HG03354 (cell line): ENCODE measurements at regions not wholly inside any gene's neighbourhood (a gene's known extent, or its start where the extent isn't known, plus 50 kb on each side); places are given as distances from the start of the nearest gene placed in this dataset.

ENCODE experiments used
- ATAC-seq: cut with Tn5 transposase; IDR thresholded peaks from one replicate; pipeline ENCODE4 v1.9.1; 2021; ENCODE audit warnings: mild to moderate bottlenecking; ENCODE audit not compliant: unreplicated experiment, poor library complexity, severe bottlenecking

DNA sequence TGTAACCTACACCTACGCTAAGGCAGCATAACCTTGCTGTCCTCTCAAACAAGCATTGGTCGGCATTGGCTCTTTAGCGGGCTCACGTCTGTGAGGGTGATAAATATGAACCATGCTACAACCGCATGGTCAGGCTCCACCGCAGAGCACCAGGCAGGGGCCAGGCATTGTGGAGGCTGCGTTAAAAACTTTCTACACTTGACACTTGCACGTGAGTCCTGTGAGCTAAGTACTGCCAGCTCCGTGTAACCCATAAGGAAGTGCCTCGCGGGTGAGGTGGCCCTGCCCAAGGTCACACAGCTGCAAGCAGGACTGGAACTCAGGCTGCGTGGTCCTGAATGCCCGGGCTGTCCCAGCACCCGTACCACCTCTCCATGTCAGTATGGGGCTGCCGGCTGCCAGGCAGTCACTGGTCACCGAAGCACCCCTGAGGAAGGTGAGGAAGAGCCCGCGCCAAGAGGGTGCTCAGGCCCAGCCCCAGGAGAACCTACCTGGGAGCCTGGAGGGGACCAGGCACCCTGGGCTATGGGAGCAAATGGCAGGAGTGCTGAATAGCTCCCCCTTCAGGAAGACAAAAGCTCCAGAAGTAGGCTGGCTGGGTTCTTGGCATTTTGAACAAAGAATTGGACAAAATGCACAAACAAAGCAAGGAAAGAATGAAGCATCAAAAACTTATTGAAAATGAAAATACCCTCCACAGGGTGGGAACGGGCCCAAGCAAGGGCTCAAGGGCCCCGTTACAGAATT, 271.1 kb upstream of the RAB6C start:
- ATAC-seq: no peak

DNA sequence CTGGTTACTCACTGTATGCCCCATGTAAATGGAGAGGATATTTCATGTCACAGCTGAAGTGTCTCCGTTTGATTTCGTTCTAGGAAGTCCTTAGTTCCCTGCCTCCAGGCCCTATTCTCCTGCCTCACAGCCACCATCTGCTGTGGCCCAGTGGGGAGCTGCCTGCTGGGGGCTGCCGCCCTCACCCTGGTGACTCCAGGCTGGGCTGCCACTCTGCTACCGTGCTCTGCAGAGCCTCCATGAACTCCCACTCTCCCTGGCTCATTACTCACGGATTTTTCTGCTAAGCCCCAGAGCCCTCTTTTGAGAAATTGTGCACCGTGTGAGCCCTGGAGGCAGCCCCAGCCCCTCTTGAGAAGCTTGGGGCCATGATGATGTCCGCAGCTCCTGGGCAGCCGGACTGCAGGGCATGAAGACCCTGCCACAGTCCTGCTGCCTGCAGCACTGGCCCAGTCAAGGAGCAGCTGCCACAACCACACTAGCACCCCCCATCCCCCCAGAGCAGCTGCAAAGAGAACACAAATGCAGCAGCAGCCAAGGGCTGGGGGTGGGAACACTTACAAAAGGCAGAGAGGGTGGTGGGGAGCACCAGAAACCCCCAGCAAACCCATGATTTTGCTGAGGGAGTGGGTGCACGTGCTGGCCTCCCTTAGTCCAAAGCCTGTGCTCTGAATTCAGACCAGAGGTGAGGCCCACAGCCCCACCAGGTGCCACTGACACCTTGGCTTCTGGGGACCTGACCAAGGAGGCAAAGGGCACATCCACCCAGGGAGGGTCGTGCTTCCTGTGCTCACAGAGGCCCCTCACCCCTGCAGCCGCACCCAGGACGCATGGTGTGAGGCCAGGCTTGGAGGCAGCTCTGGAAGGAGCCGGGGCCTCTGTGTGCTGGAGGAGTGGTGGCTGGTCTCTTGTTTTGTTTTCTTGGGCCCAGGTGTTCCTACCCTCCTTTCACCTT, 270.2 kb upstream of the RAB6C start:
- no peak for ATAC-seq

DNA sequence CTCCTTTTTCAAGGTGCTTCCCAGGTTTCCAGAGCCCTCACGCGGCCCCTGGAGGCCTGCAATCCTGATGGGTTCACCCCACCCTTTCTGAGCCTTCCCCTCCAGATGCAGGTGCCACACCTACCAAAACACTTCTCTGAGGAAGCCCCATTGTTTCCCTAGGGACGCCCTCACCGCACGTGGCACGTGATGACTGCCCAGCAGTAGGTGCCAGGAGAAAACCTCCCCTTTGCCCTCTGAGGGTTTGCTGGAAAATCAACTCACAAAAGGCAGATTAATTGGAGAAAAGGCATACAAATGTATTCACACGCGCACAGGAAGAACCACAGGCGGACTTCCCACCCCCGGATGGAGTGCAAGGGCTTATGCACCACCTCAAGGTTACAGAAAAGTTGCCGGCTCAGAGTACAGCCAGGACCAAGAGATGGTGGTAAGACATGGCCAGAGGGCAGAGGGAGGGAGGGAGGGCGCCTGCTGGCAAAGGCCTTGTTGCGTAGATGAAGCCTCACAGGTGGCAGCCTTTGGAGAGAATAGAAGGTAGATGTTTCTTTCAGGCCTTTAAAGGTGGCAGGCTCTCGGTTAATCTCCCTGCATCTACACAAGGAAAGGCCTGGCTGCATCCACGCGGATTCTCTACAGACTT, 269.4 kb upstream of the RAB6C start:
- ATAC-seq: no peak

DNA sequence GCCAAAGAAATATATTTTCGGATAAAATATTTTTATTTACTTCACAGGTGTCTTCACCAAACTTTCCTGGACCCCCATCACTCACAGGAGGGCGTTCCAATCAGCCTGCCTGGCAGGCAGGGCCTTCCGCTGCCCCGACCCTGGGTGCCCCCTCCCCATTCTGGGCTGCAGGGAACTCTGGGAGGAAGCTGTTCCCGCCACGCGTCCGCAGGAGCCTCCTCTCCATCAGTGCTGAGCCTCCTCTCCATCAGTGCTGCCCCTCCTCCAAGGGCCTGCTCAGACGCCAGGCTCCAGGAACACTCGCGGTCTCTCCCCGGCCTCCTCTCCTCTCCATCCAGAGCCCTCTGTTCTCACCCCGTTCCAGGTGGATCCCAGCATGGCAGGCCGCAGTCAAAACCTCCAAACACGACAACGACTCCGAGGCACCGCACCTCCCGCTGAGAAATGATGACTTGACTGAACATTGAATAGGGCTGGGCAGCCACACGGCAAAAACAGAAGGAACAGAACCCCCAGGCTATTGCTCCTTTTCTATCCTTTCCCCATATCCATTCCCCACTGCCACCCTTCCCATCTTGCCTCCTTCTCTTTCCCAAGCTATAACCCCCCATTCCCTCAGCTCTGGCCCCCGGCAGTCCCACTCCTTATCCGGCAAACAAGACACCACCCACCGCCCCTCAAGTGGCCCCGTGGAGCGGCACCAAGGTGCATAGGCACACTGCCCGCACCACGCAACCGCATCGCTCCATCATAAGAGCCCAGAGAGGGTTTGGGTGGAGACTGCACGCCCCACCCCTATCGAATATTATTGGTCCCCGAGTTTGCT, 268.6 kb upstream of the RAB6C start:
- no peak for ATAC-seq

DNA sequence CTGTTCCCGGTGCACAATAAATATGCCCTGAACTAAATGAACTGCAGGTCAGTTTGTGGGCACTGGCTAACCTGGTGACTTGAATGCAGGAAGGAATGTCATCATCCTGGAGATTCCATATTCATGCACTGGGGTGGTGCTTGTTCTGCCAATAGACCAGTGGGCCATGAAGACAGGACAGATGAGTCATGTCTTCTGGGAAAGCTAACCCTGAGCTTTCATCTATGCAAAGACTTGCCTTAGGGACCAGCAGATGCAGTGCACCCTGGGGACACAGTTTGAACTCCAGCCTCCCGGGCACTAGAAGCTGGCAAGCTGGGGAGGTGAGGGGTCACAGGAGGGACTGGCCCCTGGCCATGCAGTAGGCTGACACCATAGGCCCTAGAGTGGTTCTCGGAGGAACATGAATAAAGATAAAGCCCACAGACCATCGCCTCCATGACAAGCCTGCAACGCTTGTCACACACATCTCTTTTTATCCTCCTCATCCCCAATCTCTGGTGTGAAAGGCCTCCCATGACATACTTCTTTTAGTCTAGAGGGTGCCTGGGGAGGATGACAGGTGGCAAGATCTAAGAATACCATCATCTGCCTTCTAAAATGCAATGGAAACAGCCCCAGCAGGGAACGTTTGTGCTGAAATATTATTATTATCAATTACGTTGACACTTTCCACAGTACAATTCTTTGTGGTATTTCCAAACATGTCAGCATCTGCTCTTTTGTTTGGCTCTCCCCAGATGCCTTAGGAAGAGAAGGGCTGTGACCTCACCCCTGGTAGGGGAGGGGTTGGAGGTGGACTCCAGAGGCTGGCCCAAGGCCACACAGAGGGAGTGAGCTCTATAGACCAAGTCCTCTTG, 267.4 kb upstream of the RAB6C start:
- no peak for ATAC-seq

DNA sequence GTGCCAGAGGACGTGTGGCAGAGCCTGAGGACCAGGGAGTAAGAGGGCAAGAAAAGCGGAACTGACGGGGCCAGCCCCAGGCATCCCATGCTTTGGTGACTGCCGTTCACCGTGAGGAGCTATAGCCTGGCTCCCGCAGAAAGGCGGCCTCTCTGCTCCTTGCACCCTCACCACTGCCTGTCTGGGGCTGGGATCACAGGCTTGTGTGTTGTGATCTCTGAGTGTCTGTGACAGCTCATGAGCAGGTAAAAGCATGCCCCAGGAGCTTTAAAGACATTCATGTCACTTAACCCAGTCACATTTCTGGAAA, 266.8 kb upstream of the RAB6C start:
- ATAC-seq: no peak

DNA sequence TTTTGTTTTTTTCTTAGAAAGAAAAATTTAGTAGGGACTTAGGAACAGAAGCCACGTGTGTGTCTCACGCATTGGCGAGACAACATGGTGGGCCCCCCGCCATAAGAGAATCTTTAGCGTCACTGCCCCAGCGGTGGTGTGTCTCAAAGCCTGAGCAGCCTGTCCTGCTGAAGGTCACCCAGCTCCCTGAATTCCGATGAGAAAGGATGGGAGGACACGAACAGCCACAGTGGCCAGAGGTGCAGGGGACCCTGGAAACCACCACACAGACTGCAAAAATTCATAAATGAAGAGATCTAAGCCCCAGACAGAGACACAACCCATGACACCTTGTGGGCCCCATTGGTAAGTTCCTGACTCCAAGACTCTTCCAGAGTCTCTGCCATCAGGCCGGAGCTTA, 266.1 kb upstream of the RAB6C start:
- no peak for ATAC-seq

DNA sequence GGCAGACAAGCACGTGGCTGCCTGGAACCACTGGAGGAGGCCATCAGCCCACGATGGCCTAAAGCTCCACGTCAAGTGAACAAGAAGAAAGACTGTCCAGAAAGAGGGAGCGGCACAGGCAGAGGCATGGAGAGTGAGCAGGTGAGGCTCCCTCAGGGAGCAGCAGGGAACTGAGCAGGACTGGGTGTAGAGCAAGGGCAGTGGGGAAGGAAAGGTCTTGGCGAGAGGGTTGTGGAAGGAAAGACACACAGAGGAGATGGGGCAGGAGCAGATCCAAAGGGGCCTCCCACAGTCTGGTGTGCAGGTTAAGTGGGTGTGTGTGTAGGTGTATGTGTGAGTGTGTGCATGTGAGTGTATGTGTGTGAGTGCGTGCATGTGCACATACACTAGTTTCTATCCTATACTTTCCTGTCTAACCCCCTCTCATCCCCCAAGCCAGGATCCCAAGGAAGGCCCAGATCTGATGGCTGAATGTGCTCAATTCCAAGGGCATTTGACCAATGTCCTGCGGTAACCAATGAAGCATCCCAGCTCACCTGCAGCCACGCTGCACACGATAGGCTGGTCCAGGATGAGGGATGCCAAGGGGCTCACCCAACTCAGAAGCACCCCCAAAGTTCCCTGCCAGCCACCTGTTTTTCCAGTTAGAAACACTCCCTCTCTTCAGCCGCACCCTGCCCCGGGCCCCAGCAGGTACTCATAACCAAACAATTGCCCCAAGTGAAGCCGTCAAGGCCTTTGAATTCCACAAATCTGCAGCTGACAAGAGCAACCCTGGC, 262.5 kb upstream of the RAB6C start:
- ATAC-seq: no peak

DNA sequence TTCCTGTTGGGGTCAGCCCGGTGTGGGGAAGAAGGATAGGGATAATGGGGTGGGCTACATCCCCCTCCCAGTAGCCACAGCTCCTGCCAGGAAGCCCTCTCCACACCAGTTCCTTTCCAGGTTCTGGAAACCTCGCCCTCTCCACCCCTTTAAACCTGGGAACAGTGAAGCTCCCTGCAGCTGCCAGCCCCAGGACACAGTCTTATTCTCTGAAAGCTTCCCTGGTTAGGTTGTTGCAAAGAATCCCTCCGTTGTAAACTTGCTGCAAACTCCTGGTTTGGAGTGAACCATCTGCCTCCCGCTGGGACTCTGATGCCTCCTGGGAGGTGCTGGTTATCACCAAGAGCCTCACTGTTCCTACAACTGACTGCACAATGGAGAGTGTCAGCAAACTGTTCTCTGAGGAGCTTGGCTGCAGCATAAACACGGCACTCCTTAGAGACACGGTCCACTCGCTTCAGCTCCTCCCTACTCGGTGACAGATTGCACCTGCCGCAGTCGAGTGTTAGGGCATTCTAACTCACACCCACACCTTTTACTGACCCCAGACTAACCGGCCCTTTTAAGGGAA, 261.8 kb upstream of the RAB6C start:
- ATAC-seq: no peak

DNA sequence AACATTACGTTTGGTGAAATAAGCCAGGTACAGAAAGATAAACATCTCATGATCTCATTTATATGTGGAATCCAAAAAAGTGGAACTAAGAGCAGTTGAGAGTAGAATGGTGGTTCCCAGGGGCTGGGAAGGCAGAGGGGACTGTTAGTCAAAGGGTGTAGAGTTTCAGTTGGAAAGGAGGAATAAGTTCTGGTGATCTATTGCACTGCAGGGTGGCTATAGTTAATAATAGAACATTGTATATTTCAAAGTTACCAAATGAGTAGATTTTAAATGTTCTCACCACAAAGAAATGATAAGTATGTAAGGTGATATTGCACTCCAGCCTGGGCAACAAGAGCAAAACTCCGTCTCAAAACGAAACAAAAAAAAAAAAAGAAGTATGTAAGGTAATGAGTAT, 260.1 kb upstream of the RAB6C start:
- ATAC-seq: no peak

DNA sequence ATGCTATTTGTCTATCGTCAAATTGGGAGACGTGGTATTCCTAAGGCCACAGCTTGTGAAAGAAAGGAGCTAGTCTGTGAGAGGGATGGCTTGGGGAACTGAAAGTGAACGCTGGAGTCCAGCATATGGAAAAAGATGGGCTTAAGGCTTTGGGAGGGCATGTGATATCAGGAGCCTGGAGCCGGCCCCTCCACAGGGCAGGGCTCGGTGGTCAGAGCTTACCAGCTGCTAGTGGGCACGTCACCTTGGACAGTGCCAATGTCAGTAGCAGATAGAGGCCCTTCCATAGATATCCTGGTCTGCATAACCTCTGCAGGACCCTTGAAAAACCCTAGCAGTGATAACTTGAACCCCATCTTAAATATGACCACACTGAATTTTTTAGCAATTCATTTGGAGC, 259.1 kb upstream of the RAB6C start:
- ATAC-seq: no peak

DNA sequence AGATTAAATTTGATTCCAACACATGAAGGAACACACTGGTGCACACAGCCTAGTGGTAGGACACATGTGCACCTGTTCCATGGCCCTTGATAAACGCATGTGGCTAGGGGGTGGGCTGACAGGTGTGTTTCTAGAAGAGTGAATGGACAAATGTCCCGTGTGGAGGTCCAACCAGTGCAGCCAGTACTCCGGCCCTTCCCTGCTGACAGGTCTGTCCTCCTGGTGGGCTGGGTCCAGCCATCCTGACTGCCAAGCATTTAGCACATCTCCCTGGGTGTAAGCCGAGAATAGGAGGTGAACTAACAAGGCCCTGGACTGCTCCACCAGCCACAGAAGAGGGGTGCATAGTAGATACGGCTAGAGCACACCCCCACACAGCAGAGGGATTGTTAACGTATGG, 258.7 kb upstream of the RAB6C start:
- no peak for ATAC-seq

DNA sequence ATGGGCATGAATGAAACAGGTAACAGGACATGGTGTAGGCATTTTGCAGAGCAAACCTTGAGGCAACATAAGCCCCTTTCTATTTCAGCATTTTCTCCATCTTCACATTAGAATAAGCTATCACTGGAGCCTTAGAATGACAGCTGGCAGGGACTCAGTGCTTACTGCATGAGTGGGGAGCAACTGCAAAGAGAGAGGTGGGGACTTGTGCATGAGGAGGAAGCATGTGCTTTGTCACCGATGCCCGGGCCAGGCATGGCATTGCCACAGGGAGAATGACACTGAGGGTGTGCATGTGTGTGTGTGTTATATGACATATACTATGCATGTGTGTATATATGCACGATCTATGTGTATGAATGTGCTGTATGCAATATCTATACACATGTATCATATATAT, 258.2 kb upstream of the RAB6C start:
- no peak for ATAC-seq

DNA sequence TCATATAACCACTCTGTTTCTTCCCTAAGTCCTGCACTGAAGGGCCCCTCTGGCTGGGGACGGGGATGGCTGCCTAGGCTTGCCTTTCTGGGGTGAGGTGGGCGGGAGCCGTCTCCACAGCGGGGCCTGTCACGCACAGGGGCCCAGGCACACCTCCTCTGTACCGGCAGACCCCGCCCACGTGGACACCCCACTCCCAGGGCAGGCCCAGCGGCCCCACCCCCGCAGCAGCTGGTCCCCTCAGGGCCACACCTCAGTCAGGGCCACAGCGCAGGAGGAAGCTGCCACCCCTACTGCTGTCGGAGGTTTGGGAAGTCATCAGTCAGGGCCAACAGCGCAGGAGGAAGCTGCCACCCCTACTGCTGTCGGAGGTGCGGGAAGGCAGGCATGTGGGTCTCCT, 257.6 kb upstream of the RAB6C start:
- no peak for ATAC-seq

DNA sequence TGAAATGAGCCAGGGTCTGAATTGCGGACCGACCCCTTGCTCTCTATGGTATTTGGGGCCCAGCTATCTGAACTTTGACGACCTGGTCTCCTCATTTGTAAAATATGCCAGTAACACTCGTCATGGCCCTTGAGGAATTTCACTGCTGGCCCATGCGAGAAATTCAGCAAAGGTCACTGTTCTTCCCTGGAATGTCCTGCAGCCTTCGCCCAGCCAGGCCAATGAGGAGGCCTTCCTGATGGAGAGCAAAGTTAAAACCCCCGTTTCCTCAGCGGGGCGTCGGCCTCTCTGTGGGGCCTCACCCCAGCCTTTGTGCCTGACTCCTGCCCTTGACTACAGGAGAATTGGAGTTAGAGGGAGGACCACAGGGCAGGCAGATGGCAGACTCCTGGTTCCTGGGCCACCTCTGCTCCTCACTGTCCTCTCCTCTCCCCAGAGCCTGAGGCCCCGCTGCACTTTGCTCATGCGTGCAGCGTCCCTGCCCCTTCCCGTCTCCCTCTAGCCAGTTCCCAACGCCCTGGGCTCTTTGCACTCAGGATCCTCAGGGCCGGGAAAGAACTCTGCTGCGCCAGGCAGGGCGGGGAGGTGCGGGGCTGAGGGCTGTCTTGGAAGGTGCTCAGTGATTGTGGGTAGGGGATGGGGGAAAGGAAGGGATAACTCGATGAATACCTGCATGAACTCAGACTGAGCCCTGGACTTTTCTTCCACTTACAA, 257.0 kb upstream of the RAB6C start:
- no peak for ATAC-seq

DNA sequence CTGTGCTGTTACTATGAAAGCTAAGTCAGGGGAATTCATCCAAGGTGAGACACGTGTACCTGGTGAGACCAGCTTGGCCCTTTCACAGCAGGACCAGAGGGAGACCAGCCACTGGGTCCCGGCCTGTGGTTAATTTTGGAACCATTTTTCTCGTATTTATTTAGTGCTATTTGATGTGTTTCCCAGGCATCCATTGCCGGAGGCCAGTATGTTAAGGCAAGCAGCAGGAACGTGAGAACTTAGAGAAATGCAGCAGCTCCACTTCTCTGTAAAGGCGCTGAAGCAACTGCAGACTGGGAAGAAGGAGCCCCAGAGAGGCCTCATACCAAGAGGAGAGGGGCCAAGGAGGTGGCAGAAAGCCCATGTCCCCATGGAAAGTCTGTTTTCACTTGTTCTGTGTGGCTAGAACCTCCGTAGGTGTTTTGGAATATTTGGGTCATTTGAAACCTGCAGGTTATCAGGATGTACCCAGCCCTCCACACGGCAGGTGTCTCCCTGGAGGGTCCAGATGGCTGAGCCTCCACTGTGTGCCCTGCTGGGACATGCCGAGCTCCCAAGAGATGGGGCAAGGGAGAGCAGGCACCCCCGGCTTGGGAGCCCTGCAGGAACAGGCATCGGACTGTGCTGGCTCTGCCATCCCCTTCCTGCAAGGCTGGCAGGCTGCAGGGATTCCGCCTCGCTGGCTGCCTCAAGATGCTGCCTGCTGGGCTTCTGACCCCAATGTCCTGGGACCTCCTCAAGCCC, 256.0 kb upstream of the RAB6C start:
- ATAC-seq: no peak
